A673 (cell line): ENCODE measurements at regions not wholly inside any gene's neighbourhood (a gene's known extent, or its start where the extent isn't known, plus 50 kb on each side); places are given as distances from the start of the nearest gene placed in this dataset.

Experiments used
- EZH2 ChIP-seq: fragments of 200-600 bp; sonication (generic); IDR thresholded peaks from 2 replicates; pipeline ENCODE4 v1.6.1; 2017; ENCODE audit warnings: borderline replicate concordance, low read depth, mild to moderate bottlenecking, mixed read lengths, antibody characterized with exemption, low read length; ENCODE audit not compliant: poor library complexity, severe bottlenecking
- TF ChIP-seq, protein P1 (sequence below): fragments of 300-800, 200-600 bp; sonication (generic); conservative IDR thresholded peaks from 2 replicates; pipeline ENCODE4 v1.5.1; 2017; ENCODE audit warnings: low read depth, mild to moderate bottlenecking, antibody characterized with exemption, low read length, moderate library complexity, mixed read lengths

DNA sequence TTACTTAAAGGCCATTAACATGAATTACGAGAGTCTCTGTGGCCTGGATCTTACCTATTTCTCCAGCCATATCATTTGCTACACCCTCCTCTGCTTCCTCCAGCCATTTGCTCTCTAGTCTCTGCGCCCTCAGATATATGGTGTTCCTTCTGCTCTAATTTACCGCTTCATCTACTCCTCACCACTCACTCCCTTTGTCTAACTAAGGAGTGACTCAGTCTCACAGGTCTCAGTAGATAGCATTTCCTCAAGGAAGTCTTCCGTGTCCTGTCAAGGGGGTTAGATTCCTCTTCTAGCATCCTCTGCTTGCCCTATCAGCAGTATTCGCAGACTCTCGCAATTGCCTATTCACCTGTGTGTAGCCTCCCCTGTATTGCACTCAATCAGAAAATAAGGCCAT lies 892.1 kb upstream of the INTU start:
- TF ChIP-seq, protein P1, sequence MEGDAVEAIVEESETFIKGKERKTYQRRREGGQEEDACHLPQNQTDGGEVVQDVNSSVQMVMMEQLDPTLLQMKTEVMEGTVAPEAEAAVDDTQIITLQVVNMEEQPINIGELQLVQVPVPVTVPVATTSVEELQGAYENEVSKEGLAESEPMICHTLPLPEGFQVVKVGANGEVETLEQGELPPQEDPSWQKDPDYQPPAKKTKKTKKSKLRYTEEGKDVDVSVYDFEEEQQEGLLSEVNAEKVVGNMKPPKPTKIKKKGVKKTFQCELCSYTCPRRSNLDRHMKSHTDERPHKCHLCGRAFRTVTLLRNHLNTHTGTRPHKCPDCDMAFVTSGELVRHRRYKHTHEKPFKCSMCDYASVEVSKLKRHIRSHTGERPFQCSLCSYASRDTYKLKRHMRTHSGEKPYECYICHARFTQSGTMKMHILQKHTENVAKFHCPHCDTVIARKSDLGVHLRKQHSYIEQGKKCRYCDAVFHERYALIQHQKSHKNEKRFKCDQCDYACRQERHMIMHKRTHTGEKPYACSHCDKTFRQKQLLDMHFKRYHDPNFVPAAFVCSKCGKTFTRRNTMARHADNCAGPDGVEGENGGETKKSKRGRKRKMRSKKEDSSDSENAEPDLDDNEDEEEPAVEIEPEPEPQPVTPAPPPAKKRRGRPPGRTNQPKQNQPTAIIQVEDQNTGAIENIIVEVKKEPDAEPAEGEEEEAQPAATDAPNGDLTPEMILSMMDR: no peak
- no peak for TF ChIP-seq EZH2
